ENCODE measurements at regions not wholly inside any gene's neighbourhood (a gene's known extent, or its start where the extent isn't known, plus 50 kb on each side); places are given as distances from the start of the nearest gene placed in this dataset.

- Histone ChIP-seq H3K9me3 (replicated peaks) (peaks cover 7% of the 10 kb centered on the region), H3K4me3 (no peak overlapping the region), H3K36me3 (no peaks in the 10 kb centered on the region), H3K27me3 (ENCODE audit: low read depth) (peaks cover 4% of the 10 kb centered on the region), H3K27ac (replicated peaks) (no peak overlapping the region), H3K4me1 (no peaks in the 10 kb centered on the region)
- no peak for TF ChIP-seq CTCF (IDR thresholded peaks at IDR 0.05; ENCODE audit: borderline replicate concordance)
- no peak for DNase-seq
- intact Hi-C loops (cut with micrococcal nuclease): no loop called here
Observed at GRCh38 chr14:65318636-65319506, 93.7 kb upstream of the FUT8 start.

- peaks cover 4% of the 10 kb centered on the region for H3K27me3 ChIP-seq (ENCODE audit: low read depth)
- peaks cover 7% of the 10 kb centered on the region for H3K9me3 ChIP-seq (replicated peaks)
- no peak for DNase-seq
- TF ChIP-seq CTCF (IDR thresholded peaks at IDR 0.05; ENCODE audit: borderline replicate concordance): no peak
- intact Hi-C loops (cut with micrococcal nuclease): no loop called here
- H3K27ac ChIP-seq (replicated peaks): no peak overlapping the region
- no peaks in the 10 kb centered on the region for H3K36me3 ChIP-seq
- H3K4me1 ChIP-seq: no peaks in the 10 kb centered on the region
- no peak overlapping the region for H3K4me3 ChIP-seq
Observed at GRCh38 chr14:65320661-65321308, 91.7 kb upstream of the FUT8 start.

GRCh38 chr14:65321370-65321875 lies 91.1 kb upstream of the FUT8 start:
- Histone ChIP-seq H3K4me3 (no peak overlapping the region), H3K4me1 (no peaks in the 10 kb centered on the region), H3K36me3 (no peaks in the 10 kb centered on the region), H3K9me3 (replicated peaks) (peaks cover under 1% of the 10 kb centered on the region), H3K27me3 (ENCODE audit: low read depth) (peaks cover 2% of the 10 kb centered on the region), H3K27ac (replicated peaks) (no peak overlapping the region)
- intact Hi-C loops (cut with micrococcal nuclease): no loop called here
- no peak for DNase-seq
- no peak for TF ChIP-seq CTCF (IDR thresholded peaks at IDR 0.05; ENCODE audit: borderline replicate concordance)

GRCh38 chr14:65329481-65329880 lies 83.0 kb upstream of the FUT8 start:
- Histone ChIP-seq H3K27ac (replicated peaks) (no peak overlapping the region), H3K36me3 (no peaks in the 10 kb centered on the region), H3K4me1 (peaks cover 8% of the 10 kb centered on the region), H3K9me3 (replicated peaks) (no peaks in the 10 kb centered on the region), H3K27me3 (ENCODE audit: low read depth) (no peaks in the 10 kb centered on the region), H3K4me3 (no peak overlapping the region)
- no peak for DNase-seq
- TF ChIP-seq CTCF (IDR thresholded peaks at IDR 0.05; ENCODE audit: borderline replicate concordance): no peak
- intact Hi-C loops (cut with micrococcal nuclease): no loop called here

GRCh38 chr14:65329911-65330310 lies 82.6 kb upstream of the FUT8 start:
- H3K9me3 ChIP-seq (replicated peaks): no peaks in the 10 kb centered on the region
- DNase-seq: no peak
- TF ChIP-seq CTCF (IDR thresholded peaks at IDR 0.05; ENCODE audit: borderline replicate concordance): no peak
- H3K27ac ChIP-seq (replicated peaks): no peak overlapping the region
- peaks cover 12% of the 10 kb centered on the region for H3K4me1 ChIP-seq
- no peaks in the 10 kb centered on the region for H3K27me3 ChIP-seq (ENCODE audit: low read depth)
- H3K4me3 ChIP-seq: no peak overlapping the region
- intact Hi-C loops (cut with micrococcal nuclease): no loop called here
- H3K36me3 ChIP-seq: no peaks in the 10 kb centered on the region
